Duodenal mucosa (tissue), 2 donors: ENCODE measurements at regions not wholly inside any gene's neighbourhood (a gene's known extent, or its start where the extent isn't known, plus 50 kb on each side); places are given as distances from the start of the nearest gene placed in this dataset.
"Not testable (repeated sequence)": the region's sequence is repeated elsewhere in the genome, so short reads cannot be mapped to it uniquely, and the experiment has no call there.

Experiments used
- H3K27ac ChIP-seq: one replicate; pipeline ENCODE4 v1.7.0; 2013; ENCODE audit warnings: low read depth, low read length
- H3K27me3 ChIP-seq, 2 donors: one replicate each; pipeline ENCODE4 v1.7.0; 2013; ENCODE audit warnings: low read length in 2 of 2, control low read depth in 1 of 2; ENCODE audit not compliant: insufficient read depth in 2 of 2, control insufficient read depth in 1 of 2
- H3K36me3 ChIP-seq, 2 donors: one replicate each; pipeline ENCODE4 v1.7.0; 2013; ENCODE audit warnings: low read length in 2 of 2, control low read depth in 1 of 2; ENCODE audit not compliant: insufficient read depth in 2 of 2, control insufficient read depth in 1 of 2
- H3K4me1 ChIP-seq, 2 donors: one replicate each; pipeline ENCODE4 v1.7.0; 2013; ENCODE audit warnings: low read length in 2 of 2, control low read depth in 1 of 2; ENCODE audit not compliant: insufficient read depth in 2 of 2, control insufficient read depth in 1 of 2
- H3K4me3 ChIP-seq, 2 donors: one replicate each; pipeline ENCODE4 v1.7.0; 2013; ENCODE audit warnings: low read length in 2 of 2, low read depth in 1 of 2
- H3K9ac ChIP-seq, 2 donors: one replicate each; pipeline ENCODE4 v1.7.0; 2013; ENCODE audit warnings: low read length in 2 of 2, low read depth in 1 of 2
- H3K9me3 ChIP-seq, 2 donors: one replicate each; pipeline ENCODE4 v1.7.0; 2013; ENCODE audit warnings: low read length in 2 of 2, control low read depth in 1 of 2; ENCODE audit not compliant: control insufficient read depth in 1 of 2

DNA sequence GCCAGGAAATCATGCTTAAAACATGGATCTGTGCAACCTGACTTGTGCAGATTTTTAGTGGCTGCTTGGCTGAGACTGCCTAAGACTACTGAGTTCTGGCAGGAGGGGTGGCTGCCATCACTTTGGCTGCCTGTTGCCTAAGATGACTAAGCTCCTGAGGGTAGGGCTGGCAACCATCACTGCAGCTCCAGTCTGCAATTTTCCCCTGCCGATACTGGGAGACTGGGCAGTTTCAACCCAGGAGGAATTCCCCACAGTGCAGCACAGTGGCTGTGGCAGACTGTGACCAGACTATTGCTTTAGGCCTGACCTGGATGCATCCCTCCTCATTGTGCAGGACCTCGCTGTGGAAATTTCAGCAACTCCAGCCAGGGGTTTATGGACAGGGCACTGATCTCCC lies 544.9 kb downstream of the ANKRD50 start:
- Histone ChIP-seq H3K9me3 (peaks cover 0 to 5% of the 10 kb centered on the region in 2 donors), H3K4me3 (no peak overlapping the region), H3K36me3 (no peaks in the 10 kb centered on the region), H3K27ac (no peak overlapping the region), H3K9ac (no peak overlapping the region), H3K27me3 (no peaks in the 10 kb centered on the region), H3K4me1 (no peaks in the 10 kb centered on the region)

DNA sequence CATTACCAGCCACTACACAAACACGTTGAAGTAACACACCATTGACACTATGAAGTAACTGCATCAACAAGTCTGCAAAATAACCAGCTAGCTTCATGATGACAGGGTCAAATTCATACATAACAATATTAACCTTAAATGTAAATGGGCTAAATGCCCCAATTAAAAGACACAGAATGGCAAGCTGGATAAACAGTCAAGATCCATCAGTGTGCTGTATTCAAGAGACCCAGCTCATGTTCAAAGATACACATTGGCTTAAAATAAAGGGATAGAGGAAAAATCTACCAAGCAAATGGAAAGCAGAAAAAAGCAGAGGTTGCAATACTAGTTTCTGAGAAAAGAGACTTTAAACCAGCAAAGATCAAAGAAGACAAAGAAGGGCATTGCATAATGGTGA lies 543.0 kb downstream of the ANKRD50 start:
- H3K9ac ChIP-seq, H3K36me3 ChIP-seq, H3K27me3 ChIP-seq, H3K4me1 ChIP-seq, H3K27ac ChIP-seq, H3K9me3 ChIP-seq, H3K4me3 ChIP-seq: not testable (repeated sequence)

DNA sequence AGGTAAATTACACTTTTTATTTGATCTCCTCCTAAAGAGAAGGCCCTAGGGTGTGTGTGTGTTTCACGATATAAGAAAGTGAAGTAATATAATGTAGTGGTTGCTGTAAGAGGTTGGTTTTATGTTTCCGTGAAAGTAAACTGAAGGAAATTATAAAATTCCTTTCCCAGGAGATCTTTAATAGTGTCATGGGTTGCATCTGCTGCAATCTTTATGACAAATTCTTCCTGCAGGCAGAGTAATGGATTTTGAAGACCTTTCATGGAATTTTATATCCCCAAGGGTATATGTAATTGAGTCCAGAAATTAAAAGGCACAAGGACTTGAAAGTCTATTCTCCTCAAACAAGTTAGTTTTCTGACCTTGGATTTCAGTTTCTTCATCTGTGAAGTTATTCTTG lies 538.6 kb downstream of the ANKRD50 start:
- no peak overlapping the region for H3K9ac ChIP-seq
- H3K36me3 ChIP-seq = no peaks in the 10 kb centered on the region
- H3K9me3 ChIP-seq = peaks cover 0 to 5% of the 10 kb centered on the region in 2 donors
- H3K27me3 ChIP-seq = no peaks in the 10 kb centered on the region
- H3K4me3 ChIP-seq = no peak overlapping the region
- H3K4me1 ChIP-seq = no peaks in the 10 kb centered on the region
- H3K27ac ChIP-seq = no peak overlapping the region

DNA sequence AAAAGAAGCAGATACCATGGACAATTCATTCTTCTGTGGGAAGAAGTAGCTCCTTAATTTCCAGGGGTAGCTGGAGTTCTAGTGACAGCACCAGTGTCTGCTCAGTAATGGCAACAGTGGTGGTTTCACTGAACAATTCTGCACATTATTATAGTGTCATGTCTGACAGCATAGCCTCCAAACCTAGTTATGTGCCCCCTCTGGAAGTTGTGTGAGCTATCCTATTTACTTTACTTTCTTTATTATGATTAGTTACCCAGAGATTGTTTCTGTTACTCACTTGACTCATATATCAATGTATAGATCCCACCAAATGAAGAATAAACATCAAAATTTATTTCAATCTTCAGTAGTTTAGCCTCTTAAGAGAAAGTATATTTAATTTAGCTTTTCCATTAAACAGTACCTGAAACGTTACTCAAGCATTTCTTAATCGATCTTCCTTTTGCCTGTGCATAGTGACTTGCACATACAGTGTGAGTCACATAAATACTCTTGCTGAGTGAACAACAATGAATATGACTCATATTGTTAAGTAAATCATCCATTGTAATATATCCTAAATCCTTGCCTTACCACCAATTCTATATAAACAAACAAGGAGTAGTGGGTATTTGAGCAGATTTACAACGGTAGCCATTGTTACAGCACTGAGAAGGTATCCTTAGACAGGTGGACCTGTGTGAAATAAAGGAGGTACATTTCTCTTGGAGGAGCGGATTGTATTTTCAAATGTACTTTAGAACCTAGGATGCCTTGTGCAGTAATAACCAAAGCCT lies 534.7 kb downstream of the ANKRD50 start:
- H3K27ac ChIP-seq = no peak overlapping the region
- no peaks in the 10 kb centered on the region for H3K36me3 ChIP-seq
- no peaks in the 10 kb centered on the region for H3K9me3 ChIP-seq
- no peaks in the 10 kb centered on the region for H3K27me3 ChIP-seq
- no peaks in the 10 kb centered on the region for H3K4me1 ChIP-seq
- H3K9ac ChIP-seq = no peak overlapping the region
- no peak overlapping the region for H3K4me3 ChIP-seq

DNA sequence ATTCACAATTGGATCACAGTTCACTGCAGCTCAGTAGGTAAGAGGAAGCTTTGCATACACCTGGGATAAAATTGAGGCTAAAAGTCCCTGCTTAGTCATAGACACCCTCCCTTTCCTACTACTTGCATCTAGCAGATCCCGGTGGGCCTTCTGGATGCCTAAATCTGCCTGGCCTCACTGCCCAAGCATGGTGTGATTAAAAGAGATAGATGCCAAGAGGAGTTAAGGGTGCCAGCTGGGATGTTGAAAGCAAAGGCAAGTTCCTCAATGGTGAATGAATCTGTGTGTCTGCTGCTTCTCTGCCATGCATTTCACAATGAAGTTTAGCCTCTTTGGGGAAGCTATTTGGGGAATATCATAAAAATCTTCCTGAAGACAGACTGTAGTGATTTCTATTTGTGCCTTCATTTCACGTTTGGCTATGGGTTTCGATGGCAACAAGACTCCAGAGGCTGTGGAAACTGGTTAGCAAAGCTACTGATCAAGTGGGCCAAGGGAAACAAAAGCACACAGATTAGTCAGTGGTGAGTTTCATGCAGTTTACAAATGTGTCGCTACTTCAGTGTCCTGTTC lies 534.0 kb downstream of the ANKRD50 start:
- Histone ChIP-seq H3K27ac (no peak overlapping the region), H3K4me3 (no peak overlapping the region), H3K9me3 (no peaks in the 10 kb centered on the region), H3K9ac (no peak overlapping the region), H3K4me1 (no peaks in the 10 kb centered on the region), H3K27me3 (no peaks in the 10 kb centered on the region), H3K36me3 (no peaks in the 10 kb centered on the region)

DNA sequence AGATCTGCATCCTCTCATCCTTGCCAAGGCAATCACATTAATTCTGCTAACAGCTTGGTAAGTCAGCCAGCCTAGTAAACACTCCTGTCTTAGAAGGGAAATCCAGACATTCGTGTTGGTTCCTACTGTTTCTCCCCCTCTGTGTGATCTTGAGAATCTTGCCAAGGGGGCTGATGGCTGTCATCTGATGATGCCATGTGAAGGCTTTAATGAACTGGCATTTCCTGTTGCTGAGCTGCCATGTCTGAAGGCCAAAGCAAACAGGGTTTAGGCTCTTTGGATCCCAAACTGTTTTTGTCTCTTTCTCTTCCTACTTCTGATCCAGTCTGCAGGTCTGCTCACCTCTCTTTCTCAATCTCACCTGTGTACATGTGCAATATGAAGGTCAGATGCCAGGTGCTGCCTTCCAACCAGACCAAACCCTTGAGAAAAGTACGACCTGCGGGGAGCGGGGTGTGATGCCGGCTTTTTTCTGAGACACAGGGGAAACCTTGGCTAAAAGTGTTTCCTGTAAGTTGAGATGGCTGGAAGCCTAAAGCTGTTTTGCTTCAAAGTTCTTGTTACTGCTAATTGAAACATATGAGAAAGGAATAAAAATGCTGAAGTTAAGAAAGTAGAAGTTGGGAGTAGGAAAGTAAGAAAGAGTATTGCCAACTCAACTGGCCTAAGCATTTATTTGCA lies 532.9 kb downstream of the ANKRD50 start:
- Histone ChIP-seq H3K4me1 (no peaks in the 10 kb centered on the region), H3K9me3 (no peaks in the 10 kb centered on the region), H3K9ac (no peak overlapping the region), H3K27ac (no peak overlapping the region), H3K36me3 (no peaks in the 10 kb centered on the region), H3K4me3 (no peak overlapping the region), H3K27me3 (no peaks in the 10 kb centered on the region)

DNA sequence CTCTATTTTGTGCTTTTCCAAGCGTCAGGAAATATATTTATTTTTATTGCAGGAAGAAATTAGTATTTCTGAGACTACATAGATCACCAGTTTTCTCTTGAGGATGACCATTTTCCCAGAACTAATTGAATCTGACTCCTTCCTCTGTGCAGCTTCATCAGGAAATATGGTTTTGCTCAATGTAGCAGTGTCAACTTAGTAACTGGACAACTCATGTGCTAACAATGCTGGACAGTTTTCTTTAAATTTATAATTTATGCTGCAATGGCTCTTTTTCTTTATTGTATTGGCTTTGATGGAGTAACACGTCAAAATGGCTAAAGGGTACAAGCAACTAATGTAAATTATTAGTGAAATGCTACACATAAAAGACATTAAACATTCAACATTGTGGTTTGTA lies 531.5 kb downstream of the ANKRD50 start:
- Histone ChIP-seq H3K27me3 (no peaks in the 10 kb centered on the region), H3K9me3 (no peaks in the 10 kb centered on the region), H3K9ac (no peak overlapping the region), H3K4me3 (no peak overlapping the region), H3K4me1 (no peaks in the 10 kb centered on the region), H3K36me3 (no peaks in the 10 kb centered on the region), H3K27ac (no peak overlapping the region)

DNA sequence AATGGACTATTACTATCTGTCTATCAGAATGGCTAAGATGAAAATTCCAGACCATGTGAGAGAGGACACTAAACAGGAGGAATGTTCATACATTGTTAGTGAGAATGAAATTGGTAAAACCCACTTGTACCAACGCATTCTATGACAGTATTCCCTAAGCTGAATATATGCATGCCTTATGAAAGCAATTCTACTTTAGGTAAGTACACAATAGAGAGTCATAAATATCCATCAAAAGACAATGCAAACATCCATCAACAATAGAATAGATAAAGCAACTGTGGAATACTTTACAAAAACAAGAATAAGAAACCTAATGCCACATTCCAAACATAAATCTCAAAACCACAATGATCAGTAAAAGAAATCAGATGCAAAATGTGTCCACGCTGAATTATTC lies 529.3 kb downstream of the ANKRD50 start:
- H3K4me1 ChIP-seq = no peaks in the 10 kb centered on the region
- H3K4me3 ChIP-seq = no peak overlapping the region
- H3K27ac ChIP-seq = no peak overlapping the region
- H3K36me3 ChIP-seq = no peaks in the 10 kb centered on the region
- H3K9ac ChIP-seq = no peak overlapping the region
- no peaks in the 10 kb centered on the region for H3K9me3 ChIP-seq
- H3K27me3 ChIP-seq = no peaks in the 10 kb centered on the region

DNA sequence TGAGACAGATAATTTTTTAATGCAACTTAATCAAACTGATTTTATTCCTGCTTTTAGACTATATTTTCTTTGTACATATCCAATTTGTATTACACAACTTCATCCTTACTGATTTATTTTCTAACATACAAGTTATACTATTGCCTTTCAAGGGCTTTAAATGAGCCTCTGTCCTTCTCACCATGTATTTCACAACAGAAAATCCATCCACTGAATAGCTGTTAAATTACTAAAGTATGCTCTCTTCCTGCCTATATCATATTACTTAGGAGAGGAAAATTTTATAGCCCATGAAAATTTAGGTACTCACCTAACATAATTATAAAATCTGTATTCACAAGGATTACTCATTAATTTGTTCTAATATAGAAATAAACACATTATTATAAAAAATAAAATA lies 528.6 kb downstream of the ANKRD50 start:
- Histone ChIP-seq H3K27ac (no peak overlapping the region), H3K9me3 (no peaks in the 10 kb centered on the region), H3K36me3 (no peaks in the 10 kb centered on the region), H3K4me3 (no peak overlapping the region), H3K27me3 (no peaks in the 10 kb centered on the region), H3K4me1 (no peaks in the 10 kb centered on the region), H3K9ac (no peak overlapping the region)

DNA sequence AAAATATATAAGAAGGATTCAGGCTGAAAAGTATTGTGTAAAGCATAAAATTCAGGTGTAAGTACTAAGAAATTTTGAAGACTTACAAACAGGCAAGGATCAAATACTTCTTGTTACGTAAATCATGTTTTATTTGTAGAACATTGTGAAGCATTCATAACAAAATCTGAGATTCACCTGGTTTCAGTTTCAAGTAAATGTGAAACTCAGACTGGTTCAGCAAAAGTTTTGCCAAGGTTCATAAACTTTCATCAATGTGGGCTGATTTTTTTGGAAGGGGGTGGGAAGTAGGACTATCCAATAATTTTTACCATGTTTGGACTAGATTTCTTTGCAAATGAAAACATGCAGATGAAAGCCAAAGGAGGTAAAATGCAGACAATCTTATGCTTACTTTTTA lies 527.7 kb downstream of the ANKRD50 start:
- Histone ChIP-seq H3K9me3 (no peaks in the 10 kb centered on the region), H3K36me3 (no peaks in the 10 kb centered on the region), H3K27me3 (no peaks in the 10 kb centered on the region), H3K4me3 (no peak overlapping the region), H3K9ac (no peak overlapping the region), H3K4me1 (no peaks in the 10 kb centered on the region), H3K27ac (no peak overlapping the region)
